Head of caudate nucleus (tissue), 42 donors: ENCODE measurements at regions not wholly inside any gene's neighbourhood (a gene's known extent, or its start where the extent isn't known, plus 50 kb on each side); places are given as distances from the start of the nearest gene placed in this dataset.
A peak's percentile ranks its signal among the peaks of the same experiment; 100 is the strongest.
"Not testable (repeated sequence)": the region's sequence is repeated elsewhere in the genome, so short reads cannot be mapped to it uniquely, and the experiment has no call there.

Experiments used
- DNase-seq, 42 donors: peaks; one replicate each; pipeline versions ENCODE4 v3.0.0 to v3.0.0-alpha.2; 2020 to 2021; ENCODE audit warnings: mixed read lengths in 7 of 42
- intact Hi-C: fragments of 100-400 bp; cut with DNase I; formaldehyde crosslinking; loops from one replicate; pipeline ENCODE4 v1.15.0; 2022

GRCh38 chr1:226461087-226461486 is 53.2 kb upstream of the PARP1 start:
- intact Hi-C loops: no loop called here
- DNase-seq: no peak

DNA sequence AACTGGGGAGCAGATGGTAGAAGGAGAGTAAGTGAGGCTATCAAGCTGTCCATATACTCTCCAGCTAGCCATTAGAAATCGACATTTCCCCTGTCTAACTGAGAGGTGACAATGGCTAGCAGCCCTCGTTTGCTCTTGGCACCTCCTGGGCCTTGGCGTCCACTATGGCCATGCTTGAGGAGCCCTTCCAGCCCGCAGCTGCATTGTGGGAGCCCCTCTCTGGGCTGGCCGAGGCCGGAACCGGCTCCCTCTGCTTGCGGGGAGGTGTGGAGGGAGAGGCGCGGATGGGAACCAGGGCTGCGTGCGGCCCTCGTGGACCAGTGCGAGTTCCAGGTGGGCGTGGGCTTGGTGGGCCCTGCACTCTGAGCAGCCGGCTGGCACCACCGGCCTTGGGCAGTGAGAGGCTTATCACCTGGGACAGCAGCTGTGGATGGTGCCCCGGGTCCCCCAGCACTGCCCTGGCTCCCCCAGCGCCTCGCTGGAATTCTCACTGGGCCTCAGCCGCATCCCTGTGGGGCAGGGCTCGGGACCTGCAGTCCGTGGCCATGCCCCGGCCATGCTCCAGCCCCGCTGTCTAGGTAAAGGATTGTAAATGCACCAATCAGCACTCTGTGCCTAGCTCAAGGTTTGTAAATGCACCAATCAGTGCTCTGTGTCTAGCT is 56.2 kb upstream of the PARP1 start:
- intact Hi-C loops: no loop called here

GRCh38 chr1:226464587-226464971 is 56.7 kb upstream of the PARP1 start:
- intact Hi-C loops: not testable (repeated sequence)
- DNase-seq: peak in 31 of 42 donors; percentile 9 to 71 (median 43)

More for the DNA sequence above, 56.2 kb upstream of the PARP1 start:
- DNase-seq: no peak

DNA sequence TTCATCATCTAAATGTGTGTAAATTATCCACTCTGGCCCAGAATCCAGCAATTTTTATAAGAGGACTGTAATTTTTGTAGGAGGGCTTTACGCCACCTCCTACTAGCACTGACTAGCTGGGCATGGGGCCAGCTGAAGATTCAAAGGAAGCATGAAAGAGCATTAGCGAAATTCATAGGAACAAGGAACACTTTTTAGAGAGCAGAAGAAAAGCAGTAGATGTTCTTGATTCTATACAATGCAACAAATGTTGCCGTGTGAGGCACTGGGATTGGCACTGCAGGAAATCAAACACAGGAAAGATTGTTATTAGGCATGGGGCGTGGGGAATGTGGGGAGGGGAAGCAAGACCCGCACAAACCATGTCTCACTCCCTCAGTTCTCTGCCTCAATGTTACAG is 58.4 kb upstream of the PARP1 start:
- intact Hi-C loops: no loop called here
- DNase-seq: peak in 3 of 42 donors; percentile 5 to 49 (median 31)

GRCh38 chr1:226467443-226467842 is 59.5 kb upstream of the PARP1 start:
- DNase-seq: no peak
- intact Hi-C loops: no loop called here

DNA sequence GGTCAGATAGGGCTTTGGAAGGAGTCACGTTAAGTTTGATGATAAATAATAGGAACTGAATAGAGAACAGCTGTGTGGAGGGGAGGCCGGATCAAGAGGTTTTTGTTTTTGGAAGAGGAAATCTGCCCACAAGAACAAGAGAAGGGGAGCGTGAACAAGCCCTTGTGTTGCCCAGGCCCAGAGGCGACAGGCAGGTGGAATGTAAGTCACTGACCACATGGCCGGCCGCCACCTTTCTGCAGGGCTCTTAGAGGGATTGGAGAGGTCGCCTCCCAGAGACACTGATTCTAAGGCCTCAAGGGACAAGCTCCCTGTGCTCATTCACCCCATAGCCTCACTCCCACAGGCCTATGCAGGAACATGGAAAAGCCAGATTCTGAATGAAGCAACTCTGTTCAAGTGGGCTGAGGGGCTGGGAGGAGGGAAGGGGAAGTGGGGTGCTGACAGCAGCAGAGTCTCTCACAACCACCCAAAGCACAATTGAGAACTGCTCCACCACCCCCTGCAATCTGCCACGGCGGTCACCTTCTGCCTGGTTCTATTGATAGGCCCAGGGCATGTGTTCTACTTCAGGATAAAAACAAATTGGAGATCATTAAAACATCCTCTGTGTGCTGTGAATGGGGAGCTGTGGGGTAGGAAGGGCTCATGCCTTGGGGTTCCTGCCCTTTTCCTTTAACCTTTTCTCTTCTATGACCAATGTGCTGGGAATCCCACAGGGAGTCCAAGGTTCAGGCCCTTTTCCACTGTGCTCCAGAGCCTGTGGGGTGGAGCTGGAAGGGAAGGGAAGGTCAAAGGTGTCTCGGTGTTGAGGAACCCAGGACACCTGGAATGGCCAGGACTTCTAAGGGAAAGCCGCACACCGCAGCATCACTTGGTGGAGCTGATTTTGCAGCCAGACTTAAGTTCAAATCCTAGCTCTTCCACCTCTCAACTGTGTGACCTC is 63.3 kb upstream of the PARP1 start:
- intact Hi-C loops: no loop called here
- no peak for DNase-seq

- no peak for DNase-seq
- intact Hi-C loops: no loop called here
Observed at GRCh38 chr1:226473325-226473724, 65.4 kb upstream of the PARP1 start.

DNA sequence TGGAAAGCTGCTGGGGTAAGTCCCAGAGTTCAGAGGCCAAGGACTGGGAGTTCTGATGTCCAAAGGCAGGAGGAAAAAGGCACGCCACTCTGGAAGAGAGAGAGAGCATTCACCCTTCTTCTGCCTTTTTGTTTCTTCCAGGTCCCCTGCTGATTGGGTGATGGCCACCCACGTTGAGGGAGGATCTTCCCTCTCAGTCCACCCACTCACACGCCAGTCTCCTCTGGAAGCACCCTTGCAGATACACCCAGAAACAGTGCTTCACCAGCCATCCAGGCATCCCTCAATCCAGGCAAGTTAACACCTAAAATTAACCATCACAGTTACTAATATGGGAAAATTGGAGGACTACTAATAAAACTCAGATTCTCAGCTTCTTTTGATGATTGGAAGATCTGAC is 66.1 kb upstream of the PARP1 start:
- DNase-seq: peak in 40 of 42 donors; percentile 23 to 90 (median 62)
- intact Hi-C loops: no loop called here

DNA sequence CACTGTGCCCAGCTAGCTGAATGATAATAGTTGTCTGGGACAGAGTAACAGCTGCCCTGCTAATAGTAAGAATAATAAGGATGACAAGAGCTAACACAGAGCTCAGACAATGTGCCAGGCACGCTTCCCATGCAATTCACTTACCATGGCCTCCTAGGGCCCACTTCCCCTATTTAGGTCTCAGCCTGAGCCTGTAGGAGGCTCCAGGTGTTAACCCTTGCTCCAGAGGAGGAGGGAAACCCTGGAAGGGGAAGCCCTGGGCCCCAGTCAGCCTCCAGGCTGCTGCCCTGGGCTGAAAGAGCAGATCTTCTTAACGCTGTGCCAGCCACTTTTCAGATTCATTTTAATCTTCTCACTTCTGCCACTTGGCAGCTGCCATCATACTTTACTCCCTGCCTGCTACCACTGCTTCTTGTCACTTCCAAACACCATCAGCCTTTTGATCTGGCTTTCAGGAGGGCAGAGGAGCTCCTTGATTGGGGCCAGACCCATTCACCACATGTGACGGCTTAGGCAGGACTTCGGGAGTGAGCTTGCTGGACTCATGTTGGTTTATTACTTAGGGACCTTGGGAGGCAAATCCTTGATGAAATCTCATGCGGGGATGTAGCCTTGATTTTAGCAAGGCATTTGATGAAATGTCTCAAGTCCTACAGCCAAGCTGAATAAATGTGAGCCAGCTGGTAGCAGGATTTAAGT is 66.7 kb upstream of the PARP1 start:
- intact Hi-C loops: no loop called here
- no peak for DNase-seq

GRCh38 chr1:226475142-226475511 is 67.2 kb upstream of the PARP1 start:
- intact Hi-C loops: no loop called here
- DNase-seq: no peak

DNA sequence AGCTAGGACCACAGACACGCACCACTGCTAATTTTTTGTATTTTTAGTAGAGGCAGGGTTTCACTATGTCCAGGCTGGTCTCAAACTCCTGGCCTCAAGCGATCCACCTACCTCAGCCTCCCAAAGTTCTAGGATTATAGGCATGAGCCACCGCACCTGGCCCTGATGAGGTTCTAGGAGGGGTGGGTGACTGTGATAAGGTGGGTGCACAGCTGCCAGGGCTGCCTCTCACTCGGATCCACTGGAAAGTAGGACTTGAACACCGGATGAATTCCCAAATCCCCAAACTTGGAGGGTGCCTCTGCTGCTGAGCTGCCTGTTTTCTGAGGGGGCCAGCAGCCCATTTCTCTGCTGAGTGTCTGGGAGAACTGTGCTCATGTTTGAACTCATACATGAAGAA is 68.2 kb upstream of the PARP1 start:
- intact Hi-C loops: no loop called here
- no peak for DNase-seq

GRCh38 chr1:226476648-226477319 is 68.9 kb upstream of the PARP1 start:
- DNase-seq: no peak
- intact Hi-C loops: no loop called here

GRCh38 chr1:226479474-226479873 is 69.1 kb upstream of the STUM start:
- intact Hi-C loops: no loop called here
- DNase-seq: peak in 1 of 42 donors; percentile 13

GRCh38 chr1:226480461-226480860 is 68.1 kb upstream of the STUM start:
- intact Hi-C loops: no loop called here
- peak in 1 of 42 donors; percentile 10 for DNase-seq

DNA sequence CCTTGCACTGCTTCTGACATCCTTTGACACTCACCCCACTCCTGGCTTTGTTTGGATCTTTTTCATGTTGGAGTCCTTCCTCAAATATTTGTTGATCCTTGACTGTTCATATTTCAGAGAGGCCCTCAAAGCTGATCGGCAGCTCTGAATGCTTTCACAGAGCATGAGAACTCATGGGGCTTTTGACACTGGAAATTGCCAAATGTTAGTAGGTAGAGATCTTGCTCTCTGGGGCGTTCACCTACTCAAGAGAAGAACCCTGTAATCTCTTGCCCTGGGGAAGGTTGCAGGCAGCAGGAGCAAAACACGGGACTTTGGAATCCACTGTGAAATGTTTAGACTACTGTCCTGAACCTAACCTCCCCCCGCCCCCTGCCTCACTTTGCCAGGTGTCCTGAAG is 67.4 kb upstream of the STUM start:
- DNase-seq: no peak
- intact Hi-C loops: no loop called here

GRCh38 chr1:226482196-226482595 is 66.4 kb upstream of the STUM start:
- intact Hi-C loops: no loop called here
- DNase-seq: peak in 1 of 42 donors; percentile 28

DNA sequence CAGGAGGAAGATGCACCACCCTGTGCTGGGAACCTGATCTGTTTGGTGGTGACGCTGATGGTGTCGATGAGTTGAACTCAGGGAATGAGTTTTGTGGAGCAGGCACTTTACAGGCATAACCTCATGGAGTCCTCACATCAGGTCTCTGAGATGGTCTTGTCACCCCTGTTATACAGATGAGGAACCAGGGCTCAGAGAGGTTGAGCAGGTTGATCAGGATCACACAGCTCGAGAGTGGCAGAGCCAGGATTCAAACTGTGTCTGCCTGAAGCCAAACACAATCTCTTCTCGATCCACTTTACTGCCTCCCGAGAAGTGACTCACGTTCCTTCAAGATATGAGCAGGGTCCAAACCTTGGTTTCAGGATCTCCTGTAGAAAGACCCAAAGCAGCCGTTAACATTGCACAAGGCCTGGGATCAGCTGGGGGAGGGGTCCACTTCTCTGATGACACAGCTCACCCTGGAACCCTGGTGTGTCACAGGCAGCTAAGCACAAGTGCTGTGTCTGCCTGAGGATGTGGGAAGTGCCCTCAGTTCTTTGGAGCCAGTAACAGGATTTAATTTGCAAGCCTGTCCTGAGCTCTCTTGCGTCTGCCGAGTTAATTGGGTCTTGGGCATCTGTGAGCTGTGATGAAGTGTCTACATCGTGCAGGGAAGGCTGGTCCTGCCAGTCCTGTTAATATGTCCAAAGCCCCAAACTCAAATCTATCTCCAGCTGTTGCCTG is 65.4 kb upstream of the STUM start:
- peak in 2 of 42 donors; percentile 25 to 32 for DNase-seq
- intact Hi-C loops: no loop called here

DNA sequence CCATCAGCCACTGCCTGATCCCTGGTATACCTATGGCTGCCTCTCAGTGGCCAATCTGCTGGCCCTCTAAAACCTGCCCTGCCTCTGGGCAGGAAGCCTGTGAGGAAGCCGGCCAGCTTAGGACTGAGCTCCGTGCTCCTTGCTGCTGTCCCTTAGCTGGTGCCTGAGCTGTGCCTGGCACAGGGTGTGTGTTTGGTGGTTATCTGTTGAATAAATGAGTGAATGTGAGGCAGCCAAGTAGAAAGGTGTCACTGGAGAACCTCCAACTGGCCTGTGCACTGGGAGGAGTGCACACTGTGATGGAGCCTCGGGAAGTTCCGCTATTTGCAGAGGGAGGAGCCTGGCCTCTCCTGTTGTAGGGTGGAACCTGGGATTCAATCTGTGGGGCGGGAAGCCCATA is 63.4 kb upstream of the STUM start:
- peak in 2 of 42 donors; percentile 10 to 16 for DNase-seq
- intact Hi-C loops: no loop called here

- DNase-seq: no peak
- intact Hi-C loops: no loop called here
Observed at GRCh38 chr1:226486161-226486560, 62.4 kb upstream of the STUM start.
